ENCODE measurements at regions not wholly inside any gene's neighbourhood (a gene's known extent, or its start where the extent isn't known, plus 50 kb on each side); places are given as distances from the start of the nearest gene placed in this dataset.

DNA sequence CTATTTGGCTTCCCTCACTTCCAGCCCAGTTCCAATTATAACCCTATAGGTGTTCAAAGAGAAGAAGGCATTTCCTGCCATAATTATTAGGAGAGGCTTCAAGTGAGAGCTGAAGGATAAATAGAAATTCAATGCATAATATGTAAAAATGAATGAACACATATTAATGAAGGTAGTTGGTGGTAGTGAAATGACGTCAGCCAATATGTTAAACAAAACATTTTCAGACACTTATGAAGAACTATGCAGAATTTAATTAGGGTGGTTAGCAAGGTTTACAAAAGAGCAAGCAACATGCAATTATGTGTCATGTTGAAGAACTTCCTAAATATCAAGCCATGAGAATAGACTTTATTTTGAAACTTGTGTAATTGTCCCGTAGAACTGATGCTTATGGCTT lies 858.8 kb upstream of the DDX18 start:
- TF ChIP-seq, protein P1, sequence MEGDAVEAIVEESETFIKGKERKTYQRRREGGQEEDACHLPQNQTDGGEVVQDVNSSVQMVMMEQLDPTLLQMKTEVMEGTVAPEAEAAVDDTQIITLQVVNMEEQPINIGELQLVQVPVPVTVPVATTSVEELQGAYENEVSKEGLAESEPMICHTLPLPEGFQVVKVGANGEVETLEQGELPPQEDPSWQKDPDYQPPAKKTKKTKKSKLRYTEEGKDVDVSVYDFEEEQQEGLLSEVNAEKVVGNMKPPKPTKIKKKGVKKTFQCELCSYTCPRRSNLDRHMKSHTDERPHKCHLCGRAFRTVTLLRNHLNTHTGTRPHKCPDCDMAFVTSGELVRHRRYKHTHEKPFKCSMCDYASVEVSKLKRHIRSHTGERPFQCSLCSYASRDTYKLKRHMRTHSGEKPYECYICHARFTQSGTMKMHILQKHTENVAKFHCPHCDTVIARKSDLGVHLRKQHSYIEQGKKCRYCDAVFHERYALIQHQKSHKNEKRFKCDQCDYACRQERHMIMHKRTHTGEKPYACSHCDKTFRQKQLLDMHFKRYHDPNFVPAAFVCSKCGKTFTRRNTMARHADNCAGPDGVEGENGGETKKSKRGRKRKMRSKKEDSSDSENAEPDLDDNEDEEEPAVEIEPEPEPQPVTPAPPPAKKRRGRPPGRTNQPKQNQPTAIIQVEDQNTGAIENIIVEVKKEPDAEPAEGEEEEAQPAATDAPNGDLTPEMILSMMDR (IDR thresholded peaks at IDR 0.05; ENCODE audit: borderline replicate concordance), result no peak
- intact Hi-C loops (cut with micrococcal nuclease), result no loop called here

DNA sequence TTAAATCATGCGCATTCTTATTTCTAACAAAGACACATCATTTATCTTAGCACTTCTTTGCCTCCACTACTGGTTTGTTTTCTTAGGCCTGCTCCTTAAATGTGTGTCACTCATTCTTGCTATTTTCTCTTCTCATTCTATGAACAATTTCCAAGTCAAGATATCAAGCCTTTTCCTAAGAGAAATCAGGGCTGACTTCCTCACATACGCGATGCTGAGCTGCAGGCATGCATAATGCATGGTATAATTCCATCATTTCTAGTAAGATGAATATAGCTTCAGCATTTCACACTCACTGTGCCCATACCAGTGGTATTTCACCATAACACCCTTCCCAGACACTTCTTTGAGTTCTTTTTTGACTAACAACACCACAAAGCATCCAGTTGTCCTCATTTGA lies 838.9 kb upstream of the DDX18 start:
- Histone ChIP-seq H3K4me1 (no peaks in the 10 kb centered on the region), H3K27me3 (ENCODE audit: low read depth) (no peaks in the 10 kb centered on the region), H3K36me3 (no peaks in the 10 kb centered on the region), H3K9me3 (replicated peaks) (peaks cover 37% of the 10 kb centered on the region), H3K4me3 (no peak overlapping the region), H3K27ac (replicated peaks) (no peak overlapping the region)
- DNase-seq, result no peak
- TF ChIP-seq, protein P1 (IDR thresholded peaks at IDR 0.05; ENCODE audit: borderline replicate concordance), result no peak
- intact Hi-C loops (cut with micrococcal nuclease), result no loop called here

More for the DNA sequence above, 858.8 kb upstream of the DDX18 start:
- no peak overlapping the region for H3K4me3 ChIP-seq
- no peak overlapping the region for H3K27ac ChIP-seq (replicated peaks)
- DNase-seq, result no peak
- H3K4me1 ChIP-seq, result no peaks in the 10 kb centered on the region
- no peaks in the 10 kb centered on the region for H3K27me3 ChIP-seq (ENCODE audit: low read depth)
- peaks cover 46% of the 10 kb centered on the region for H3K9me3 ChIP-seq (replicated peaks)
- H3K36me3 ChIP-seq, result no peaks in the 10 kb centered on the region

DNA sequence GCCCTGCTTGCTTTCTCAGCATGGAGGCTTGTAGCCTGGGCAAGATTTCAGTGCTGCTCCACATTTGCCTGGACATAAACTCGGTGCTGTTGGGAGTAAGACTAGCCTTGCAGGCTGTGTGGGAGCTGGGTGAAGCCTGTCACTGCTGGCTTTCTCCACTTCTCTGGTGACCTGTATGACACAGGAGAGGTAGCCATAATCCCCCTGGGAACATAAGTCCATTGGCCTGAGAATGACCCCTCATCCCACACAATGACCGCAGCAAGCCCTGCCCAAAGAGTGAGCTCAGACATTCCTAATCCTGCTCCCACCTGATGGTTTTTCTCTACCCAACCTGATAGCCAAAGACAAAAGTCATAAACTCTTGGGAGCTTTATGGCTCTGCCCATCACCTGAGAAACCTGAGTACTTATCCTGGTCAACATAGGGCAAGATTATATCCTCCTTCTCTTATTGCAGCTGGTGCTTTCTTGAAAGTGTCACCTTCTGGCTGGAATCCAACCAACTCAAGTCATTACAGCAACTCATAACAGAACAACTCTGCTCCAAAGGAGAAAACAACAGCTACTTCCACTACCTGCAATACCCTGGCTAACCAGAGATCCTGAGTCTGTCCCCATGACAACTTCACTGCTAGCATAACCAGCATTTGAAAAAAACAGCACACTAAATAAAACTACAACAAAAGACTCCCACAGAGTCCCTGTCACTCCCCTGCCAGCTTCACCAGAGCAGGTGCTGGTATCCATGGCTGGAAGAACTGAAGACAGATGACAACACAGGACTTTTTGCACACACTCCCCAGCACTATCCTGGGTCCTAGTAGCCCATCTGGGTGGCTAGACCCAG lies 834.4 kb upstream of the DDX18 start:
- Histone ChIP-seq H3K4me1 (no peaks in the 10 kb centered on the region), H3K4me3 (no peak overlapping the region), H3K9me3 (replicated peaks) (peaks cover 50% of the 10 kb centered on the region), H3K27me3 (ENCODE audit: low read depth) (no peaks in the 10 kb centered on the region), H3K36me3 (no peaks in the 10 kb centered on the region), H3K27ac (replicated peaks) (no peak overlapping the region)
- DNase-seq, result no peak
- TF ChIP-seq, protein P1 (IDR thresholded peaks at IDR 0.05; ENCODE audit: borderline replicate concordance), result no peak
- intact Hi-C loops (cut with micrococcal nuclease), result no loop called here

DNA sequence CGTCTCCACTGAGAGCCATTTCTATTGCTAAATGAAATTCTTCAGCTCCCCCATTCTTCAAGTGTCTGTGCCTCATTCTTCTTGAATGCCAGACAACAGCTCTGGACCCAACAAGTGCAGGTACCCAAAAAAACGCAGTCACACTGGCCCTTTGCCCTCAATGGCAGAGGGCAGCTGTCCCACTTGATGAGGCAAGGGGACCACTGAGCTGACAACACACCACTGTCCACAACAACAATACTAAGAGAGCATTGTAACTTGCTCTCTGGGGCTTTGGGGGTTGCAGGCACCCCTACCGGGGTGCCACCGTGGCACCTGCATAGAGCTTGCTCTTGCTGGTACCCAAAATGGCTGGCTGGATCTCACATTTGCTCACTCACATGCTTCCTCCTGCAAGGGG lies 827.0 kb upstream of the DDX18 start:
- no peaks in the 10 kb centered on the region for H3K36me3 ChIP-seq
- DNase-seq, result no peak
- intact Hi-C loops (cut with micrococcal nuclease), result no loop called here
- no peak overlapping the region for H3K27ac ChIP-seq (replicated peaks)
- H3K4me1 ChIP-seq, result no peaks in the 10 kb centered on the region
- no peaks in the 10 kb centered on the region for H3K27me3 ChIP-seq (ENCODE audit: low read depth)
- TF ChIP-seq, protein P1 (IDR thresholded peaks at IDR 0.05; ENCODE audit: borderline replicate concordance), result no peak
- H3K9me3 ChIP-seq (replicated peaks), result peaks cover 55% of the 10 kb centered on the region
- no peak overlapping the region for H3K4me3 ChIP-seq

DNA sequence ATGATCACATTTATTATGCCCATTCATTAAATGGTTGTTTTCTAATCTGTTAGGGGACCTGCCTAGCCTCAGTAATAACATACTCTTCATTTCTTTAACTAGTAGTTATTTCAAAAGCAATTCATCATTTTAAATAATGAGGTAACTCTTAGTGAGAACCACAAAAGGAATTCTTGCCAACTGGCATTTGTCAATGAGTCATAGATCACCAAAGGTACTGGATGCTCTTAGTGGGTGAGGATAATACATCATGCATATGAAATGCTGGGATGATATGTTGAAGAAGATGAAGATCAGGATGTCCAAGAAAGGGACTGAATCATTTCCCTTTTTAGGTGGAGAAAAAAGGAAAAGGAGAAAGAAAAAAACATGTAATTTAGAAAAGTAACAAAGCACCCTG lies 826.2 kb upstream of the DDX18 start:
- Histone ChIP-seq H3K4me1 (no peaks in the 10 kb centered on the region), H3K9me3 (replicated peaks) (peaks cover 47% of the 10 kb centered on the region), H3K27ac (replicated peaks) (no peak overlapping the region), H3K4me3 (no peak overlapping the region), H3K27me3 (ENCODE audit: low read depth) (no peaks in the 10 kb centered on the region), H3K36me3 (no peaks in the 10 kb centered on the region)
- DNase-seq, result no peak
- TF ChIP-seq, protein P1 (IDR thresholded peaks at IDR 0.05; ENCODE audit: borderline replicate concordance), result no peak
- intact Hi-C loops (cut with micrococcal nuclease), result no loop called here

Measured in left ventricle myocardium inferior (tissue), 1 donor.